ENCODE measurements at regions not wholly inside any gene's neighbourhood (a gene's known extent, or its start where the extent isn't known, plus 50 kb on each side); places are given as distances from the start of the nearest gene placed in this dataset.

GRCh38 chr19:28874742-28875141, 338.2 kb downstream of the UQCRFS1 start (continued):
- TF ChIP-seq CEBPZ (IDR thresholded peaks at IDR 0.05; ENCODE audit: low read depth, low read length) (no peak), E2F4 (IDR thresholded peaks at IDR 0.05; ENCODE audit: low read depth, low read length) (no peak), PAX8 (IDR thresholded peaks at IDR 0.05) (no peak), RFX5 (IDR thresholded peaks at IDR 0.05; ENCODE audit: low read depth, low read length) (no peak), JUNB (IDR thresholded peaks at IDR 0.05) (no peak), NR2C2 (IDR thresholded peaks at IDR 0.05; ENCODE audit: borderline replicate concordance, control insufficient read depth, insufficient read length, low read depth) (no peak), SREBF1 (IDR thresholded peaks at IDR 0.05; ENCODE audit: low read length) (no peak)

GRCh38 chr19:28873301-28873700, 339.6 kb downstream of the UQCRFS1 start:
- ChIA-PET CTCF (no interaction called here), RAD21 (ENCODE audit: unreplicated experiment) (no interaction called here), POLR2A (no interaction called here), SMC1A (ENCODE audit: uncharacterized antibody, unreplicated experiment) (no interaction called here)
- DNase-seq (ENCODE audit: low read depth, low spot score) (no peak), FAIRE-seq (no peak), ATAC-seq (no peak)
- in situ Hi-C loops (cut with MboI), result no loop called here
- Histone ChIP-seq H4K20me1 (ENCODE audit: control insufficient read depth, insufficient read depth) (no peaks in the 10 kb centered on the region), H3K27me3 (replicated peaks in 1 of 2; ENCODE audit: control insufficient read depth in 2 of 2, insufficient read depth in 2 of 2, low read length in 1 of 2) (no peaks in the 10 kb centered on the region), H3K27ac (ENCODE audit: control insufficient read depth, insufficient read depth) (no peak overlapping the region), H3K36me3 (ENCODE audit: control insufficient read depth in 2 of 2, insufficient read depth in 2 of 2, low read length in 1 of 2) (no peaks in the 10 kb centered on the region), H3K9ac (ENCODE audit: control insufficient read depth, insufficient read depth, low read length) (no peak overlapping the region), H3K9me3 (replicated peaks; ENCODE audit: control insufficient read depth, insufficient read depth, low read length) (no peaks in the 10 kb centered on the region; the same call in 2 of the 3 replicates), H3K79me2 (ENCODE audit: control insufficient read depth, insufficient read depth, low read length) (no peaks in the 10 kb centered on the region), H3K4me2 (ENCODE audit: control insufficient read depth, insufficient read depth) (no peak overlapping the region), H3K4me1 (ENCODE audit: control insufficient read depth, insufficient read depth, low read length) (no peaks in the 10 kb centered on the region), H2AFZ (ENCODE audit: control insufficient read depth, low read depth, low read length) (no peak overlapping the region), H3K4me3 (no peak overlapping the region)
- intact Hi-C loops (cut with micrococcal nuclease; ENCODE audit: unreplicated experiment), result loop anchor here (10.0 kb wide), 1 partner anchor 138 kb away; no protein-coding TSS in a partner anchor
- BruUV-seq (replicated peaks), result no TSS peak
- 14% methylated on average over 2 of the region's 2 CpGs for WGBS (ENCODE audit: insufficient coverage, insufficient replicate concordance, low lambda C conversion rate, missing lambda C conversion rate)
- no peak for TF ChIP-seq PRDM15 (CRISPR knock-in tag; IDR thresholded peaks at IDR 0.05)
- no peak for TF ChIP-seq EED (IDR thresholded peaks at IDR 0.05; ENCODE audit: low read depth)
- TF ChIP-seq NFIC (IDR thresholded peaks at IDR 0.05; ENCODE audit: low read depth, low read length), result no peak
- no peak for TF ChIP-seq USF2 (IDR thresholded peaks at IDR 0.05; ENCODE audit: borderline replicate concordance, low read depth, low read length)
- no peak for TF ChIP-seq SKIL (IDR thresholded peaks at IDR 0.05; ENCODE audit: low read depth, poor library complexity, severe bottlenecking)
